HEK293 (cell line): ENCODE measurements at regions not wholly inside any gene's neighbourhood (a gene's known extent, or its start where the extent isn't known, plus 50 kb on each side); places are given as distances from the start of the nearest gene placed in this dataset.
A peak's percentile ranks its signal among the peaks of the same experiment; 100 is the strongest.

Source experiments
- CTCF ChIA-PET: fragments of 350-600 bp; formaldehyde crosslinking; extraction: SDS; loops from one replicate; lab custom pipeline; 2021; ENCODE audit warnings: antibody characterized with exemption; lab: Yijun Ruan, JAX
- POLR2A ChIA-PET: fragments of 300-600 bp; formaldehyde crosslinking; extraction: SDS; loops from one replicate; lab custom pipeline; 2020; ENCODE audit warnings: antibody characterized with exemption, inconsistent platforms; lab: Yijun Ruan, JAX
- H3K27ac ChIP-seq: fragments of 200-500 bp; sonication (Bioruptor generic); 2 replicates; pipeline ENCODE4 v1.5.1; 2014; ENCODE audit warnings: low read depth, low read length, control low read depth, inconsistent platforms; ENCODE audit errors: extremely low read depth
- H3K36me3 ChIP-seq, 2 experiments: fragments of 200-500 bp in 1 of 2; sonication (Bioruptor generic) in 1 of 2; 1 replicate in 1 of 2; 2 replicates in 1 of 2; pipeline ENCODE4 v1.5.1; 2014 to 2017; ENCODE audit warnings: inconsistent platforms in 2 of 2, low read length in 2 of 2; ENCODE audit not compliant: control insufficient read depth in 2 of 2, insufficient read depth in 1 of 2
- H3K4me1 ChIP-seq: fragments of 200-500 bp; sonication (Bioruptor generic); 2 replicates; pipeline ENCODE4 v1.5.1; 2014; ENCODE audit warnings: mild to moderate bottlenecking, low read length, inconsistent platforms; ENCODE audit not compliant: control insufficient read depth, insufficient read depth
- H3K4me3 ChIP-seq: 2 replicates; pipeline ENCODE4 v1.5.1; 2011; ENCODE audit warnings: low read depth, mild to moderate bottlenecking, control low read depth, low read length, moderate library complexity
- H3K9me3 ChIP-seq: fragments of 200-500 bp; sonication (Bioruptor generic); 2 replicates; pipeline ENCODE4 v1.5.1; 2014; ENCODE audit warnings: low read depth, low read length, inconsistent platforms; ENCODE audit not compliant: control insufficient read depth, insufficient read depth
- GLI2 ChIP-seq: fragments of 450-650 bp; formaldehyde crosslinking; IDR thresholded peaks from 2 replicates; pipeline ENCODE4; 2017; ENCODE audit warnings: missing biosample characterization, missing genetic modification characterization, low read depth, borderline replicate concordance
- GLI4 ChIP-seq: fragments of 450-650 bp; formaldehyde crosslinking; IDR thresholded peaks from 2 replicates; pipeline ENCODE4 v1.5.1; 2016; ENCODE audit warnings: missing biosample characterization, missing genetic modification characterization
- OVOL3 ChIP-seq: fragments of 450-650 bp; formaldehyde crosslinking; IDR thresholded peaks from 2 replicates; pipeline ENCODE4 v1.5.1; 2016; ENCODE audit warnings: missing biosample characterization, missing genetic modification characterization
- SP2 ChIP-seq: fragments of 450-650 bp; formaldehyde crosslinking; IDR thresholded peaks from 2 replicates; pipeline ENCODE4 v1.5.1; 2016; ENCODE audit warnings: missing biosample characterization, missing genetic modification characterization
- ZBTB20 ChIP-seq: fragments of 450-650 bp; formaldehyde crosslinking; IDR thresholded peaks from 2 replicates; pipeline ENCODE4 v1.5.1; 2016; ENCODE audit warnings: missing biosample characterization, missing genetic modification characterization
- ZBTB7A ChIP-seq: fragments of 450-650 bp; formaldehyde crosslinking; IDR thresholded peaks from 2 replicates; pipeline ENCODE4 v1.5.1; 2016; ENCODE audit warnings: low read depth, missing biosample characterization, missing genetic modification characterization
- ZFP3 ChIP-seq: fragments of 450-650 bp; formaldehyde crosslinking; IDR thresholded peaks from 2 replicates; pipeline ENCODE4 v1.5.1; 2016; ENCODE audit warnings: low read depth, missing biosample characterization, missing genetic modification characterization
- ZNF140 ChIP-seq: fragments of 450-650 bp; formaldehyde crosslinking; IDR thresholded peaks from 2 replicates; pipeline ENCODE4 v1.5.1; 2016; ENCODE audit warnings: missing biosample characterization, missing genetic modification characterization
- ZNF175 ChIP-seq: fragments of 450-650 bp; formaldehyde crosslinking; IDR thresholded peaks from 2 replicates; pipeline ENCODE4 v1.5.1; 2016; ENCODE audit warnings: missing biosample characterization, missing genetic modification characterization
- ZNF19 ChIP-seq: fragments of 450-650 bp; formaldehyde crosslinking; IDR thresholded peaks from 2 replicates; pipeline ENCODE4; 2016; ENCODE audit warnings: missing biosample characterization, missing genetic modification characterization, low read depth
- ZNF324 ChIP-seq: fragments of 450-650 bp; formaldehyde crosslinking; IDR thresholded peaks from 2 replicates; pipeline ENCODE4 v1.5.1; 2016; ENCODE audit warnings: missing biosample characterization, missing genetic modification characterization
- ZNF350 ChIP-seq: fragments of 450-650 bp; formaldehyde crosslinking; IDR thresholded peaks from 2 replicates; pipeline ENCODE4 v1.5.0; 2017; ENCODE audit warnings: missing biosample characterization, mild to moderate bottlenecking, missing genetic modification characterization
- ZNF354C ChIP-seq: fragments of 450-650 bp; formaldehyde crosslinking; IDR thresholded peaks from 2 replicates; pipeline ENCODE4 v1.5.1; 2016; ENCODE audit warnings: missing biosample characterization, missing genetic modification characterization, low read depth, borderline replicate concordance
- ZNF488 ChIP-seq: fragments of 450-650 bp; formaldehyde crosslinking; IDR thresholded peaks from 2 replicates; pipeline ENCODE4 v1.5.1; 2016; ENCODE audit warnings: missing biosample characterization, missing genetic modification characterization
- ZNF501 ChIP-seq: fragments of 450-650 bp; formaldehyde crosslinking; IDR thresholded peaks from 2 replicates; pipeline ENCODE4 v1.5.1; 2016; ENCODE audit warnings: missing biosample characterization, missing genetic modification characterization
- ZNF529 ChIP-seq: fragments of 450-650 bp; formaldehyde crosslinking; IDR thresholded peaks from 2 replicates; pipeline ENCODE4 v1.5.1; 2017; ENCODE audit warnings: missing genetic modification characterization, missing biosample characterization; ENCODE audit not compliant: insufficient replicate concordance
- ZNF596 ChIP-seq: fragments of 450-650 bp; IDR thresholded peaks from 2 replicates; pipeline ENCODE4 v1.5.0; 2018; ENCODE audit warnings: missing biosample characterization, mild to moderate bottlenecking, missing genetic modification characterization, moderate library complexity
- ZNF624 ChIP-seq: fragments of 450-650 bp; formaldehyde crosslinking; IDR thresholded peaks from 2 replicates; pipeline ENCODE4 v1.5.1; 2017; ENCODE audit warnings: missing biosample characterization, missing genetic modification characterization
- ZNF670 ChIP-seq: fragments of 450-650 bp; formaldehyde crosslinking; IDR thresholded peaks from 2 replicates; pipeline ENCODE4 v1.5.1; 2016; ENCODE audit warnings: missing biosample characterization, missing genetic modification characterization, low read depth

- Histone ChIP-seq H3K36me3 (no peaks in the 10 kb centered on the region), H3K4me3 (no peak overlapping the region), H3K27ac (no peak overlapping the region), H3K9me3 (no peaks in the 10 kb centered on the region), H3K4me1 (no peaks in the 10 kb centered on the region)
- ChIA-PET POLR2A (no interaction called here), CTCF (interaction anchor here (6.6 kb wide), 1 partner anchor 298 kb away, joined by 65 read pairs; no protein-coding TSS in a partner anchor)
- TF ChIP-seq ZNF324 (no peak), SP2 (tag by site-specific recombination) (no peak), ZNF501 (tag by site-specific recombination) (no peak), ZNF488 (tag by site-specific recombination) (no peak)
These were observed 52.8 kb upstream of the SLC6A11 start for GRCh38 chr3:10763248-10763620.

- Histone ChIP-seq H3K9me3 (no peaks in the 10 kb centered on the region), H3K4me1 (no peaks in the 10 kb centered on the region), H3K36me3 (no peaks in the 10 kb centered on the region), H3K4me3 (no peak overlapping the region), H3K27ac (no peak overlapping the region)
- ChIA-PET POLR2A (no interaction called here), CTCF (no interaction called here)
- TF ChIP-seq ZFP3 (tag by site-specific recombination) (0 out of 2 replicates have a peak, but pooled peaks have one; percentile 25), OVOL3 (tag by site-specific recombination) (no peak), GLI2 (tag by site-specific recombination) (no peak), ZNF19 (tag by site-specific recombination) (no peak), ZNF175 (tag by site-specific recombination) (no peak), ZNF529 (tag by site-specific recombination) (no peak)
These were observed 52.2 kb upstream of the SLC6A11 start for GRCh38 chr3:10763817-10764258.

DNA sequence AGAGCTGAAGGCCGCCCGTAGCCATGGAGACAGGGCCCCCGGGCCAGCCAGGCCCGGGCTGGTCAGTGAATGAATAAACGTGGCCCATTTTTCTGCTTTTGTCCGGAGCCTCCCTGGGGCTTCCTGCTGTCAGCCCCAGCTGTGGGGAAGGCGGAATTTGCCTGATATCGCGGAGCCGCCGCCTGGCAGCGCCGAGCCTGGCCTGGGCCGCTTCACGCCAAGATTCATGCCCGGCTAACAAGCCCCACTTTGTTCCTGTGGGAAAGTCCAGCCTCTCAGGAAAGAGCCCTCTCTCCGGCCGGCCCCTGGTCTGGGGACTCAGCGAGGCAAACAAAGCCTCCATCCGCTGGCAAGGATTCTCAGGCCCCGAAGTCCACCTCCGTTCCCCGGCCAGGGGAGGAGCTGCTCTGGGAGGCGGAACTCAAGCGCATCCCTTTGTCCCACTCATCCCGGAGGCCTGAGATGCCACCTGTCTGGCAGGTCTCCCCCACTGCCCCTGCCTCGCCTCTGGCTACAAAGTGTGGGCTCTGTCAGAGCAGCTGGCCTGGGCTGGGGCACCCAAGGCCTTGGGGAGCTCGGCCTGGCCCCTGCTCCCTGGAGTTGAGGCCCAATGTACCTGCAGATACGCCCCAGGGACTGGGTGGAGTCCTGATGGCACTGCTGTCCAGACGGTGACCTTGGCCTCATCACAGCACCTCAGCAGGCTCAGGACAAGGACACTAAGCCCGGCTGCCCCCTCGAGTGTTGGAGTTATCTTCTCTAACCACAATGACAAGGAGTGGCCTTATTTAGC lies 51.6 kb upstream of the SLC6A11 start:
- TF ChIP-seq ZNF624 (tag by site-specific recombination) = no peak
- no peak for TF ChIP-seq ZBTB20 (tag by site-specific recombination)
- no peak for TF ChIP-seq ZNF596 (tag by site-specific recombination)
- TF ChIP-seq GLI4 (tag by site-specific recombination) = no peak
- TF ChIP-seq ZBTB7A = no peak
- TF ChIP-seq ZNF350 (tag by site-specific recombination) = no peak
- TF ChIP-seq ZNF140 (tag by site-specific recombination) = no peak
- no peak for TF ChIP-seq ZNF670 (tag by site-specific recombination)
- TF ChIP-seq ZNF354C = no peak
- TF ChIP-seq, all 188 proteins: peak for 0
- H3K36me3 ChIP-seq = no peaks in the 10 kb centered on the region
- POLR2A ChIA-PET = no interaction called here
- no peak overlapping the region for H3K4me3 ChIP-seq
- CTCF ChIA-PET = interaction anchor here (0.8 kb wide), 1 partner anchor 19 kb away, joined by 4 read pairs; no protein-coding TSS in a partner anchor
- no peaks in the 10 kb centered on the region for H3K4me1 ChIP-seq
- no peaks in the 10 kb centered on the region for H3K9me3 ChIP-seq
- H3K27ac ChIP-seq = no peak overlapping the region
